ENCODE measurements at regions not wholly inside any gene's neighbourhood (a gene's known extent, or its start where the extent isn't known, plus 50 kb on each side); places are given as distances from the start of the nearest gene placed in this dataset.

DNA sequence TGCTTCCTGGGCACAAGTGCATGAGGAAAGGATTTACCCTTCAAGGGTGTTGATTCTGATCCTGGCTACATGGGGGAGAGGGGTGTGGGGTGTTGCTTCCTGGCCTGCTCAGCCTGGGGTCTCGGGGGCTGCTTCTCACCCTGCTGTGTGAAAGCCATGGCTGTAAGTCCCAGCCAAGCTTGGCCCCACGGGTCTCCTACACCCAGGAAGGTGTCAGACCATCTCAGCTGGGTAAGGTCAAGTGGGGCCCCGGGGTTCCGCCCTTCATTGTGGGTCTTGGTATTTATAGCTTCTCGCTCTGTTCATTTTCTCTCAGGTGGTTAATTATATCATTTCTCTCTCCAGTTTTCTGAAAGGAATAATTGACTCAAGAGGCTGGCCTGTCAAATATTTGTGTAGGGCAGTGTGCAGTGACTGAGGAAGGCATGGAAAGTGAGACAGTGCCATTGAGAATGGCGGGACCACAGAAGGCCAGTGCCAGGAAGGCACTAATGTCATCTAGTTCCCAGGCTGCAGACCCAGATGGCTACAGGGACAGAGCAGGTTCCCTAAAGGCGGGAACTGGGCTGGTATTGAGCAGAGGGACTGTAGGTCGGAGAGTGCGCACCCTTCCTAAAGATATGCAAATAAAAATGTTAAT is 126.0 kb downstream of the FOXD1 start:
- peak overlapping the region; percentile 98 for H2AK5ac ChIP-seq (ENCODE audit: low read depth, low read length)
- peak overlapping the region; percentile 83 for H3K4ac ChIP-seq (ENCODE audit: low read depth, low read length)
- intact Hi-C loops (cut with micrococcal nuclease), result no loop called here
- no TSS peak for BruUV-seq (replicated peaks)
- peak overlapping the region; percentile 71 for H3K14ac ChIP-seq (replicated peaks; ENCODE audit: low read depth, low read length)
- H3K4me3 ChIP-seq (ENCODE audit: insufficient read depth, low read depth, low read length), result no peak overlapping the region
- H2BK120ac ChIP-seq (ENCODE audit: low read depth, low read length), result peak overlapping the region; percentile 86
- H4K8ac ChIP-seq (ENCODE audit: low read depth in 2 of 2, low read length in 2 of 2), result peak overlapping the region; percentile 45 to 75; a peak in 3 of 4 replicates
- peak overlapping the region; percentile 35; the same call in 1 of the 2 replicates for H3K23ac ChIP-seq (ENCODE audit: low read depth, low read length)
- peaks cover 4% of the 10 kb centered on the region for H3K9me1 ChIP-seq (ENCODE audit: insufficient read depth, low read length)
- H2BK5ac ChIP-seq (ENCODE audit: low read depth, low read length, poor library complexity, severe bottlenecking), result peak overlapping the region; percentile 61
- peak overlapping the region; percentile 86 for H2BK20ac ChIP-seq (ENCODE audit: low read depth, low read length)
- peaks cover 2% of the 10 kb centered on the region; the same call in 1 of the 2 replicates for H3K9me3 ChIP-seq (ENCODE audit: control insufficient read depth, insufficient read depth, low read length)
- peak overlapping the region; percentile 63 for H4K91ac ChIP-seq (ENCODE audit: insufficient read depth, low read depth, low read length)
- no peaks in the 10 kb centered on the region for H4K20me1 ChIP-seq (ENCODE audit: insufficient read depth, low read length)
- POLR2A ChIA-PET (ENCODE audit: unreplicated experiment), result interaction anchor here (1.0 kb wide), 1 partner anchor 16 kb away, joined by 5 read pairs; no protein-coding TSS in a partner anchor
- H3K18ac ChIP-seq (ENCODE audit: low read depth, low read length), result peak overlapping the region; percentile 70; the same call in 1 of the 2 replicates
- dilution Hi-C loops (cut with HindIII; ENCODE audit: low sequenced_read_pairs, unreplicated experiment), result no loop called here
- H2BK15ac ChIP-seq (ENCODE audit: low read depth, low read length), result peak overlapping the region; percentile 77; the same call in 1 of the 3 replicates
- H3K4me2 ChIP-seq (ENCODE audit: low read depth, low read length), result no peak overlapping the region
- CTCF ChIA-PET, result interaction anchor here (1.2 kb wide), 1 partner anchor 107 kb away, joined by 5 read pairs; no protein-coding TSS in a partner anchor
- H3K36me3 ChIP-seq (ENCODE audit: control insufficient read depth, insufficient read depth, low read length), result no peaks in the 10 kb centered on the region
- peak overlapping the region; percentile 37; the same call in 1 of the 2 replicates for H4K5ac ChIP-seq (ENCODE audit: low read depth, low read length)
- WGBS, 2 experiments (ENCODE audit: extremely low coverage in 2 of 2, insufficient read length in 1 of 2), result no CpG with 5 or more reads among the region's 9 CpGs
- peaks cover 5% of the 10 kb centered on the region for H3K4me1 ChIP-seq (ENCODE audit: control insufficient read depth, insufficient read depth, low read length)
- peak overlapping the region; percentile 20; the same call in 1 of the 2 replicates for H3K56ac ChIP-seq (ENCODE audit: extremely low read depth, insufficient read depth, low read length)
- H3K27ac ChIP-seq (ENCODE audit: insufficient read depth, low read length), result peak overlapping the region; percentile 14; the same call in 1 of the 2 replicates
- H2AFZ ChIP-seq (replicated peaks; ENCODE audit: low read length, poor library complexity), result peak overlapping the region; percentile 26
- DNase-seq (no peak), ATAC-seq (ENCODE audit: low read depth) (no peak)
- H3K79me1 ChIP-seq (ENCODE audit: low read depth in 1 of 2, low read length in 2 of 2), result no peaks in the 10 kb centered on the region
- no peaks in the 10 kb centered on the region for H3K27me3 ChIP-seq (ENCODE audit: control insufficient read depth, insufficient read depth, low read length)
- no peak overlapping the region for H3K9ac ChIP-seq (ENCODE audit: low read depth, low read length)
- no peak overlapping the region for H2AK9ac ChIP-seq (replicated peaks; ENCODE audit: low read depth, low read length, poor library complexity)
- in situ Hi-C loops (cut with MboI; ENCODE audit: low sequenced_read_pairs), result no loop called here
- no peak for TF ChIP-seq MAFK (IDR thresholded peaks at IDR 0.05; ENCODE audit: low read depth, low read length)
- no peak for TF ChIP-seq SMC3 (IDR thresholded peaks at IDR 0.05; ENCODE audit: low read depth, low read length)
- no peak for TF ChIP-seq MAZ (IDR thresholded peaks at IDR 0.05; ENCODE audit: borderline replicate concordance, low read depth, low read length)
- no peak for TF ChIP-seq MXI1 (IDR thresholded peaks at IDR 0.05; ENCODE audit: borderline replicate concordance, low read depth, low read length)
- no peak for TF ChIP-seq POLR2A (IDR thresholded peaks at IDR 0.05; ENCODE audit: low read depth, low read length)
- TF ChIP-seq RCOR1 (IDR thresholded peaks at IDR 0.05; ENCODE audit: insufficient replicate concordance, low read length), result no peak
- TF ChIP-seq USF2 (IDR thresholded peaks at IDR 0.05; ENCODE audit: low read depth, low read length), result no peak
- no peak for TF ChIP-seq NFE2L2 (IDR thresholded peaks at IDR 0.05; ENCODE audit: low read depth, low read length)
- TF ChIP-seq CEBPB (IDR thresholded peaks at IDR 0.05; ENCODE audit: low read depth, low read length), result no peak
- TF ChIP-seq FOS (IDR thresholded peaks at IDR 0.05; ENCODE audit: low read depth, low read length), result no peak
- TF ChIP-seq CHD1 (IDR thresholded peaks at IDR 0.05; ENCODE audit: low read depth, low read length), result no peak
- no peak for TF ChIP-seq RFX5 (IDR thresholded peaks at IDR 0.05; ENCODE audit: low read depth, low read length)
- TF ChIP-seq ELK1 (IDR thresholded peaks at IDR 0.05; ENCODE audit: borderline replicate concordance, low read depth, low read length), result no peak
- TF ChIP-seq, protein P1, sequence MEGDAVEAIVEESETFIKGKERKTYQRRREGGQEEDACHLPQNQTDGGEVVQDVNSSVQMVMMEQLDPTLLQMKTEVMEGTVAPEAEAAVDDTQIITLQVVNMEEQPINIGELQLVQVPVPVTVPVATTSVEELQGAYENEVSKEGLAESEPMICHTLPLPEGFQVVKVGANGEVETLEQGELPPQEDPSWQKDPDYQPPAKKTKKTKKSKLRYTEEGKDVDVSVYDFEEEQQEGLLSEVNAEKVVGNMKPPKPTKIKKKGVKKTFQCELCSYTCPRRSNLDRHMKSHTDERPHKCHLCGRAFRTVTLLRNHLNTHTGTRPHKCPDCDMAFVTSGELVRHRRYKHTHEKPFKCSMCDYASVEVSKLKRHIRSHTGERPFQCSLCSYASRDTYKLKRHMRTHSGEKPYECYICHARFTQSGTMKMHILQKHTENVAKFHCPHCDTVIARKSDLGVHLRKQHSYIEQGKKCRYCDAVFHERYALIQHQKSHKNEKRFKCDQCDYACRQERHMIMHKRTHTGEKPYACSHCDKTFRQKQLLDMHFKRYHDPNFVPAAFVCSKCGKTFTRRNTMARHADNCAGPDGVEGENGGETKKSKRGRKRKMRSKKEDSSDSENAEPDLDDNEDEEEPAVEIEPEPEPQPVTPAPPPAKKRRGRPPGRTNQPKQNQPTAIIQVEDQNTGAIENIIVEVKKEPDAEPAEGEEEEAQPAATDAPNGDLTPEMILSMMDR (conservative IDR thresholded peaks at IDR 0.05; ENCODE audit: low read depth, low read length), result no peak
- TF ChIP-seq RAD21 (IDR thresholded peaks at IDR 0.05; ENCODE audit: low read length), result no peak

All from IMR-90 (cell line).